A673 (cell line): ENCODE measurements at regions not wholly inside any gene's neighbourhood (a gene's known extent, or its start where the extent isn't known, plus 50 kb on each side); places are given as distances from the start of the nearest gene placed in this dataset.

Source experiments
- BruUV-seq: library from RNA; stranded (reverse); fragments of 400-500 nt; replicated peaks from 2 replicates; lab custom pipeline; 2021; lab: Mats Ljungman, UMichigan
- CTCF ChIA-PET: fragments of 300-600 bp; sonication (Branson Sonifier 250); formaldehyde crosslinking; loops from one replicate; lab custom pipeline; 2022; ENCODE audit warnings: antibody characterized with exemption; lab: Charles Lee
- POLR2A ChIA-PET: fragments of 300-600 bp; sonication (Branson Sonifier 250); formaldehyde crosslinking; loops from one replicate; lab custom pipeline; 2022; ENCODE audit warnings: antibody characterized with exemption; ENCODE audit not compliant: low non-redundant PET; lab: Charles Lee
- DNase-seq: peaks from one replicate; pipeline ENCODE4 v3.0.0-alpha.2; 2015; ENCODE audit warnings: low spot score
- H3K27ac ChIP-seq: fragments of 200-600 bp; sonication (generic); 2 replicates; pipeline ENCODE4 v1.5.1; 2016; ENCODE audit warnings: mixed run types, low read depth, mild to moderate bottlenecking, mixed read lengths, antibody characterized with exemption, low read length; ENCODE audit not compliant: poor library complexity, severe bottlenecking
- H3K27me3 ChIP-seq: fragments of 200-600 bp; sonication (generic); replicated peaks from 2 replicates; pipeline ENCODE4 v1.6.1; 2017; ENCODE audit warnings: mixed run types, low read depth, mild to moderate bottlenecking, mixed read lengths, antibody characterized with exemption, low read length; ENCODE audit not compliant: insufficient read depth, poor library complexity
- H3K36me3 ChIP-seq: fragments of 200-600 bp; sonication (generic); 2 replicates; pipeline ENCODE4 v1.6.1; 2016; ENCODE audit warnings: mixed run types, mild to moderate bottlenecking, mixed read lengths, antibody characterized with exemption, low read length; ENCODE audit not compliant: insufficient read depth, poor library complexity, severe bottlenecking
- H3K4me1 ChIP-seq: fragments of 200-600 bp; sonication (generic); 2 replicates; pipeline ENCODE4 v1.6.1; 2017; ENCODE audit warnings: mixed run types, mild to moderate bottlenecking, mixed read lengths, antibody characterized with exemption, low read length; ENCODE audit not compliant: insufficient read depth, poor library complexity, severe bottlenecking
- H3K4me3 ChIP-seq: fragments of 200-600 bp; sonication (generic); 2 replicates; pipeline ENCODE4 v1.5.1; 2016; ENCODE audit warnings: low read depth, mixed run types, mild to moderate bottlenecking, mixed read lengths, low read length; ENCODE audit not compliant: poor library complexity, severe bottlenecking
- H3K9me3 ChIP-seq: fragments of 200-600 bp; sonication (generic); 2 replicates; pipeline ENCODE4 v1.6.1; 2016; ENCODE audit warnings: mixed run types, low read depth, mild to moderate bottlenecking, mixed read lengths, antibody characterized with exemption, low read length; ENCODE audit not compliant: poor library complexity, severe bottlenecking
- CTCF ChIP-seq: fragments of 300-800, 200-600 bp; sonication (generic); conservative IDR thresholded peaks from 2 replicates; pipeline ENCODE4 v1.5.1; 2017; ENCODE audit warnings: low read depth, mild to moderate bottlenecking, antibody characterized with exemption, low read length, moderate library complexity, mixed read lengths
- EZH2 ChIP-seq: fragments of 200-600 bp; sonication (generic); IDR thresholded peaks from 2 replicates; pipeline ENCODE4 v1.6.1; 2017; ENCODE audit warnings: borderline replicate concordance, low read depth, mild to moderate bottlenecking, mixed read lengths, antibody characterized with exemption, low read length; ENCODE audit not compliant: poor library complexity, severe bottlenecking
- intact Hi-C: fragments of 100-400 bp; cut with micrococcal nuclease; formaldehyde crosslinking; loops from one replicate; pipeline ENCODE4 v1.10.0; 2022; ENCODE audit not compliant: unreplicated experiment

GRCh38 chr11:45535033-45535432, 130.4 kb downstream of the CHST1 start:
- H3K4me1 ChIP-seq, result no peaks in the 10 kb centered on the region
- DNase-seq, result no peak
- no peak for TF ChIP-seq EZH2
- TF ChIP-seq CTCF, result no peak
- intact Hi-C loops, result no loop called here
- CTCF ChIA-PET, result no interaction called here
- no TSS peak for BruUV-seq
- no peaks in the 10 kb centered on the region for H3K36me3 ChIP-seq
- POLR2A ChIA-PET, result interaction anchor here (0.9 kb wide), 1 partner anchor 91 kb away, joined by 3 read pairs; no protein-coding TSS in a partner anchor
- no peak overlapping the region for H3K27ac ChIP-seq
- peaks cover 19% of the 10 kb centered on the region for H3K27me3 ChIP-seq
- no peaks in the 10 kb centered on the region for H3K9me3 ChIP-seq
- H3K4me3 ChIP-seq, result no peak overlapping the region

GRCh38 chr11:45534132-45534531, 131.3 kb downstream of the CHST1 start:
- CTCF ChIA-PET, result no interaction called here
- no peak for DNase-seq
- BruUV-seq, result no TSS peak
- no peaks in the 10 kb centered on the region for H3K9me3 ChIP-seq
- no peaks in the 10 kb centered on the region for H3K36me3 ChIP-seq
- no peaks in the 10 kb centered on the region for H3K4me1 ChIP-seq
- no peak overlapping the region for H3K27ac ChIP-seq
- no peak for TF ChIP-seq CTCF
- TF ChIP-seq EZH2, result no peak
- peaks cover 16% of the 10 kb centered on the region for H3K27me3 ChIP-seq
- POLR2A ChIA-PET, result interaction anchor here (0.9 kb wide), 1 partner anchor 92 kb away, joined by 3 read pairs; no protein-coding TSS in a partner anchor
- intact Hi-C loops, result no loop called here
- H3K4me3 ChIP-seq, result no peak overlapping the region

GRCh38 chr11:45532546-45532945, 132.9 kb downstream of the CHST1 start:
- Histone ChIP-seq H3K4me3 (no peak overlapping the region), H3K27ac (no peak overlapping the region), H3K27me3 (peaks cover 5% of the 10 kb centered on the region), H3K9me3 (no peaks in the 10 kb centered on the region), H3K4me1 (no peaks in the 10 kb centered on the region), H3K36me3 (no peaks in the 10 kb centered on the region)
- ChIA-PET POLR2A (no interaction called here), CTCF (no interaction called here)
- TF ChIP-seq EZH2, result no peak
- no peak for TF ChIP-seq CTCF
- BruUV-seq, result no TSS peak
- intact Hi-C loops, result no loop called here
- no peak for DNase-seq
